NT2/D1 (cell line): ENCODE measurements at regions not wholly inside any gene's neighbourhood (a gene's known extent, or its start where the extent isn't known, plus 50 kb on each side); places are given as distances from the start of the nearest gene placed in this dataset.

Experiments used
- SUZ12 ChIP-seq: IDR thresholded peaks from 2 replicates; pipeline ENCODE4 v1.6.1; 2011; ENCODE audit not compliant: insufficient read length, insufficient read depth; ENCODE audit errors: extremely low read depth
- YY1 ChIP-seq: IDR thresholded peaks from 2 replicates; pipeline ENCODE4 v1.6.1; 2011; ENCODE audit not compliant: insufficient read length, insufficient read depth
- ZNF274 ChIP-seq: IDR thresholded peaks from 2 replicates; pipeline ENCODE4 v1.6.1; 2011; ENCODE audit warnings: mild to moderate bottlenecking, low read depth, low read length

DNA sequence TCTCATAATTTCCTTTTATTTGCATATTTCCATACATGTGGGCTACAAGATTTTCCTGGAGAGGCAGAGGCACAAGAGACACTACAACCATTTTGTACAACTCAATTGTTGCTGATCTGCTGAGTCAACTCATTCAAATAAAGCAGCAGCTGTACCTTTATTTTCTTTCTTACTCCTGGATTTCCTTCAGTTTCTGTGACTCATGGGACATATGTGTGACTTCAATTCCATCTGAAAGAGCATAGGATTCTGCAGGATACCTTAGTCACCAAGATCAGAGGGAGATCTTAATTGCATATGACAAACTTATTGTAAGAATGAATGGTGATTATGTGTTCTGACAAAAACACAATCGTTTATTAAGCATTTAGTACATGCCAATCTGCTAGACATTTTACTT lies 2219.4 kb downstream of the NCAM2 start:
- TF ChIP-seq YY1, result no peak
- TF ChIP-seq SUZ12, result no peak
- no peak for TF ChIP-seq ZNF274
